Gastroesophageal sphincter (tissue), 4 donors: ENCODE measurements at regions not wholly inside any gene's neighbourhood (a gene's known extent, or its start where the extent isn't known, plus 50 kb on each side); places are given as distances from the start of the nearest gene placed in this dataset.
"Not testable (repeated sequence)": the region's sequence is repeated elsewhere in the genome, so short reads cannot be mapped to it uniquely, and the experiment has no call there.

Experiments
- ATAC-seq: fragments of 150-250 bp; one replicate; pipeline ENCODE4 v1.9.1; 2016; ENCODE audit warnings: mild to moderate bottlenecking, moderate library complexity
- H3K27ac ChIP-seq, 4 donors: fragments of 200-600 bp; sonication (generic) in 3 of 4; 1 replicate in 3 of 4; 2 replicates in 1 of 4; pipeline ENCODE4 v1.5.1; 2016 to 2019
- H3K27me3 ChIP-seq: fragments of 200-600 bp; sonication (generic); one replicate; pipeline ENCODE4 v1.5.1; 2019
- H3K36me3 ChIP-seq, 2 donors: fragments of 200-600 bp; sonication (generic); one replicate each; pipeline ENCODE4 v1.5.1; 2019; ENCODE audit warnings: control low read depth in 1 of 2
- H3K4me1 ChIP-seq, 3 donors: fragments of 200-600 bp; sonication (generic); 1 replicate in 2 of 3; 2 replicates in 1 of 3; pipeline ENCODE4 v1.5.1; 2016 to 2019; ENCODE audit warnings: control low read depth in 2 of 3
- H3K4me3 ChIP-seq, 2 donors: fragments of 200-600 bp; sonication (generic); one replicate each; pipeline ENCODE4 v1.5.1; 2019; ENCODE audit warnings: mild to moderate bottlenecking in 1 of 2, moderate library complexity in 1 of 2
- H3K9me3 ChIP-seq, 3 donors: fragments of 200-600 bp; sonication (generic); one replicate each; pipeline ENCODE4 v1.5.1; 2017 to 2019; ENCODE audit warnings: control low read depth in 2 of 3
- CTCF ChIP-seq, 4 experiments: fragments of 200-600 bp in 2 of 4; fragments of 450-650 bp in 2 of 4; sonication (generic) in 1 of 4; IDR thresholded peaks; one replicate each; pipeline ENCODE4 v1.5.1; 2017 to 2019; ENCODE audit warnings: antibody characterized with exemption in 4 of 4, mild to moderate bottlenecking in 2 of 4, moderate library complexity in 2 of 4
- EP300 ChIP-seq: sonication (generic); formaldehyde crosslinking; IDR thresholded peaks from one replicate; pipeline ENCODE4 v1.6.1; 2017; ENCODE audit warnings: antibody characterized with exemption, mild to moderate bottlenecking
- POLR2A ChIP-seq, 2 donors: fragments of 450-650 bp; IDR thresholded peaks; one replicate each; pipeline ENCODE4 v1.6.1; 2017; ENCODE audit warnings: antibody characterized with exemption in 2 of 2, mild to moderate bottlenecking in 2 of 2, moderate library complexity in 1 of 2
- POLR2AphosphoS5 ChIP-seq: sonication (generic); formaldehyde crosslinking; IDR thresholded peaks from one replicate; pipeline ENCODE4 v1.6.1; 2017; ENCODE audit warnings: antibody characterized with exemption
- WGBS, 2 donors: methylation state at CpG; one replicate each; pipeline ENCODE4 v1.1.5; 2018; ENCODE audit warnings: low coverage in 1 of 2; 5-methylcytosine and 5-hydroxymethylcytosine counted together

- H3K4me3 ChIP-seq = no peak overlapping the region
- H3K4me1 ChIP-seq = no peaks in the 10 kb centered on the region
- no peaks in the 10 kb centered on the region for H3K27me3 ChIP-seq
- 75 to 80% methylated on average over 1 to 4 of the region's 4 CpGs for WGBS, 2 donors
- TF ChIP-seq CTCF (IDR thresholded peaks at IDR 0.05) (no peak), POLR2AphosphoS5 (no peak), EP300 (no peak), POLR2A (IDR thresholded peaks at IDR 0.05) (no peak)
- H3K9me3 ChIP-seq = no peaks in the 10 kb centered on the region
- ATAC-seq = no peak
- H3K36me3 ChIP-seq = no peaks in the 10 kb centered on the region
- H3K27ac ChIP-seq = no peak overlapping the region
Observed at GRCh38 chr6:88441346-88441745, 275.2 kb upstream of the CNR1 start.

GRCh38 chr6:88428068-88428467 lies 261.9 kb upstream of the CNR1 start:
- ATAC-seq = no peak
- H3K4me1 ChIP-seq = no peaks in the 10 kb centered on the region

GRCh38 chr6:88426005-88426404 lies 259.9 kb upstream of the CNR1 start:
- H3K27me3 ChIP-seq = no peaks in the 10 kb centered on the region
- H3K27ac ChIP-seq = no peak overlapping the region
- no peak overlapping the region for H3K4me3 ChIP-seq
- no peak for TF ChIP-seq POLR2A (IDR thresholded peaks at IDR 0.05)
- no peak for TF ChIP-seq POLR2AphosphoS5
- no peak for TF ChIP-seq EP300
- TF ChIP-seq CTCF (IDR thresholded peaks at IDR 0.05) = no peak
- WGBS, 2 donors = 64 to 100% methylated on average over 1 to 2 of the region's 2 CpGs
- no peaks in the 10 kb centered on the region for H3K36me3 ChIP-seq
- no peaks in the 10 kb centered on the region for H3K9me3 ChIP-seq
- no peak for ATAC-seq
- no peaks in the 10 kb centered on the region for H3K4me1 ChIP-seq

More at GRCh38 chr6:88428068-88428467, 261.9 kb upstream of the CNR1 start:
- Histone ChIP-seq H3K4me3 (no peak overlapping the region), H3K27ac (no peak overlapping the region), H3K36me3 (no peaks in the 10 kb centered on the region), H3K27me3 (no peaks in the 10 kb centered on the region), H3K9me3 (no peaks in the 10 kb centered on the region)
- WGBS, 2 donors = 33 to 57% methylated on average over 1 of the region's 1 CpG
- TF ChIP-seq POLR2AphosphoS5 (no peak), EP300 (no peak), POLR2A (IDR thresholded peaks at IDR 0.05) (no peak), CTCF (IDR thresholded peaks at IDR 0.05) (no peak)

GRCh38 chr6:88422831-88423230 lies 256.7 kb upstream of the CNR1 start:
- H3K27me3 ChIP-seq = no peaks in the 10 kb centered on the region
- TF ChIP-seq CTCF (IDR thresholded peaks at IDR 0.05) (no peak), EP300 (no peak), POLR2A (IDR thresholded peaks at IDR 0.05) (no peak), POLR2AphosphoS5 (no peak)
- no peak overlapping the region for H3K4me3 ChIP-seq
- H3K27ac ChIP-seq = no peak overlapping the region
- WGBS, 2 donors = 63 to 75% methylated on average over 2 to 6 of the region's 8 CpGs
- H3K4me1 ChIP-seq = no peaks in the 10 kb centered on the region
- H3K9me3 ChIP-seq = no peaks in the 10 kb centered on the region
- no peaks in the 10 kb centered on the region for H3K36me3 ChIP-seq
- no peak for ATAC-seq

- not testable (repeated sequence) for H3K27me3 ChIP-seq, H3K9me3 ChIP-seq, ATAC-seq, H3K27ac ChIP-seq, H3K4me1 ChIP-seq, H3K4me3 ChIP-seq, H3K36me3 ChIP-seq
- WGBS, 2 donors = 93 to 97% methylated on average over 5 to 10 of the region's 21 CpGs
Observed at GRCh38 chr6:88420967-88421488, 254.9 kb upstream of the CNR1 start.

- not testable (repeated sequence) for H3K27me3 ChIP-seq, H3K36me3 ChIP-seq, H3K4me3 ChIP-seq, ATAC-seq, H3K4me1 ChIP-seq, H3K9me3 ChIP-seq, H3K27ac ChIP-seq
- WGBS, 2 donors = 76 to 84% methylated on average over 5 to 7 of the region's 13 CpGs
Observed at GRCh38 chr6:88418921-88419810, 253.0 kb upstream of the CNR1 start.

- H3K27ac ChIP-seq, H3K36me3 ChIP-seq, H3K4me1 ChIP-seq, H3K27me3 ChIP-seq, ATAC-seq, H3K4me3 ChIP-seq, H3K9me3 ChIP-seq: not testable (repeated sequence)
- 77 to 94% methylated on average over 3 to 5 of the region's 5 CpGs for WGBS, 2 donors
Observed at GRCh38 chr6:88417361-88417760, 251.2 kb upstream of the CNR1 start.
